Stimulated activated CD8-positive, alpha-beta memory T cell treated with anti-CD3 and anti-CD28 coated beads, Interleukin-15, amount 100 ng/mL, for 24 hours (primary cell): ENCODE measurements at regions not wholly inside any gene's neighbourhood (a gene's known extent, or its start where the extent isn't known, plus 50 kb on each side); places are given as distances from the start of the nearest gene placed in this dataset.

Experiments used
- DNase-seq: peaks from one replicate; pipeline ENCODE4 v3.0.0-alpha.2; 2020; ENCODE audit warnings: low read depth

GRCh38 chr2:128494307-128494639 is 175.6 kb upstream of the HS6ST1 start:
- no peak for DNase-seq

DNA sequence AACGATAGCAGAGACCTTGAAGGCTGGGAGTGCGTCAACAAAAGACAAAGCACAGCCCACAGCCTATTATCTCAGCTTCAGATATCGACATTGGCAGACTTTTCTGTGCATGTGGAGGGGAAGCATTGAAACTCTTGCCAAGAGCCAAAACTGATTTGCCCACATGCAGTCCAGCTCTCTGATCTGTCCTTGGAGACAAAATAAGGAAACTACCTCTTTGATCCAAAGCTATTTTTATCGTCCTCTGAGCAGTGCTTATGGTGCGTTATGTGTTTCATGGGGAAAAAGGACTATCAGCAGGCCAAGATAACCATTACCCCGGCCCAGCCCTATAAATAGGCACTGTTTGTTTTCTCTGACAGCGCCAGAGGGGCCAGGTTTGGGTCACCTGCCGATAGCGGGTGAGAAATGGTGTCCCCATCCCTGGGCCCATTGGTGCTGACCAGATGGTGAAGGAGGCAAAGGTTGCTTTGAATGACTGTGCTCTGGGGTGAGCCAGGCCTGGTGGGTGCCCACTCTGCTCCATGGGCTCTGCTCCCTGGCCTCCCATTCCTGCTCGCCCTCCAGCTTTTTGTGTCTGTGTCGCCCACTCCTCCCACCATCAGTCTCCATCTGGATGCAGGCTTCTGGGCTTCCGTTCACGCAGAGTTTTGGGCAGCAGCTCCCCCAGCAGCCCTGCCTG is 176.1 kb upstream of the HS6ST1 start:
- DNase-seq = no peak

GRCh38 chr2:128495996-128496547 is 177.4 kb upstream of the HS6ST1 start:
- no peak for DNase-seq

DNA sequence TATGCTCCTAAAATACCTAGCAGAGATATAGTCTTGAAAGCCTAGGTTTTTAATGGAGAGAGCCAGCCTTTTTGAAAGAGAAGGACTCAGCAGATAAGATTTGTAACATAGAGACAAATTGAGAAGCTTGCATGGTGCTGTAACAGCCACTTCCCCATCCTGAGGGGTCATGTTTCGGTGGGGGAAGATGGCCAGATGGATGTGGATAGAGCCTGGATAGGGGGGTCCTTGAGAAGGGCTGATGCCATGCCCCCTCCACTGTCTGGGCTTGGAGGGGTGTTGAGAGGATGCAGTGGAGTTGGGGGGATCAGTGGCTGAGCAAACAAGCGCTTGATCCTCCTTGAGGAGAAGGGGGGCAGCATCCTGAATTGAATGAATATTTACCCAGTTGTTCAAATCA is 178.0 kb upstream of the HS6ST1 start:
- DNase-seq = no peak

DNA sequence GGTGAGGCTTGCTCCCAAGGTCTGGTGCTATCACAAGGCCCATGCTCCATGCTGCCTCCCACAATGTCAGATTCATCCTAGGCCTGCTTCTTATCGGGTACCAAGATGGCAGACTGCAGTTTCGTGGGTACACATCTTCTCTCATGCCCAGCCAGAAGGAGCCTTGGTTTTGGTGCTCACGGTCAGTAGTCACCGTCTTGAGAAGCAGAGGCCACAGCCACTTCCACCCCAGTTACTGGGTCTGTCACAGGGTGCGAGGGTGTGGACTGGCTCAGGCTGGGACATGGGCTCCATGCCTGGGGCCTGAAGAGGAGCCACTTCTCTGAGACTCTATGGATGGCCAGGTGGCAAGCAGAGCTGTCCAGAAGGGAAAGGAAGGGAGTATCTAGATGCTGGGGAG is 178.8 kb upstream of the HS6ST1 start:
- DNase-seq = no peak

GRCh38 chr2:128498086-128498485 is 179.4 kb upstream of the HS6ST1 start:
- no peak for DNase-seq

DNA sequence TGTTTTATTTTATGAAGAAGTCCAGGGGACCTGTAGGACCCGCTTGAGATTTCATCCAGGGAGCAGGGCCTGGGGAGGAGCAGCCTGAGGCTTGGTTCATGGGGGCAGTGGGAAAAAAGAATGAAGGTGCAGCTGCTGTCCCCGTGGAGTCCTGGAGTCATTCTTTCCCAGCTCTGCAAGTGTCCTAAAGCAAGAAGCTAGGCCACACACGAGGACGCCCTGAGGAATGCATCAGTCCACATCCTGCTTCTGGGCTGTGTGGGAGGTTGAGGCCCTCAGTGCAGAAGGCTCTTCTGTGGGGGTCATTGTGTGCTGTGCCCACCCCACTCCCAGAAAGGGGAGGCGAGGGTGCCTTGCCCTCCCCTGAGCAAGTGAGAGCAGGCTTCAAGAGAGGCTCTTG is 179.9 kb upstream of the HS6ST1 start:
- DNase-seq = no peak

- DNase-seq = no peak
These were observed 180.9 kb upstream of the HS6ST1 start for GRCh38 chr2:128499367-128500137.

GRCh38 chr2:128500138-128500800 is 181.6 kb upstream of the HS6ST1 start:
- DNase-seq = no peak

GRCh38 chr2:128501006-128501690 is 182.5 kb upstream of the HS6ST1 start:
- no peak for DNase-seq

- no peak for DNase-seq
These were observed 183.0 kb upstream of the HS6ST1 start for GRCh38 chr2:128501700-128502099.

DNA sequence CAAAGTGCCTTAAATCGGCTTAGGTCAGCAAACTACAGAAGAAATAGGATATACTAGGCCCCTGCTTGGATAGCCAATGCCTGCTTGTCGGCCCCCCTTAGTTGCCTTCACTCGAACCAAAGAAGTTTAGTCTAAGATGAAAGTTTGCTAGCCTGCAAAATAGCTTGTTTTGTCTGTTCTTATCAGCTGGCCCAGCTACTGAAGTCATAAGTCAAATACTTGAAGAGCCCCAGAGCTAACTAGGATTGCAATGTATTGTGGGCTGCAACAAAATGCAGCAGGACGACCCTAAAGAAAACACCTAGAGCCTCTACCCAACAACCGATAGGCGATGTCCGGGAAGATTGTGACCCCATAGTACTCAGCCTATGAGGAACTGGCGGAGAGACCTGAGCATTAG is 183.5 kb upstream of the HS6ST1 start:
- no peak for DNase-seq

DNA sequence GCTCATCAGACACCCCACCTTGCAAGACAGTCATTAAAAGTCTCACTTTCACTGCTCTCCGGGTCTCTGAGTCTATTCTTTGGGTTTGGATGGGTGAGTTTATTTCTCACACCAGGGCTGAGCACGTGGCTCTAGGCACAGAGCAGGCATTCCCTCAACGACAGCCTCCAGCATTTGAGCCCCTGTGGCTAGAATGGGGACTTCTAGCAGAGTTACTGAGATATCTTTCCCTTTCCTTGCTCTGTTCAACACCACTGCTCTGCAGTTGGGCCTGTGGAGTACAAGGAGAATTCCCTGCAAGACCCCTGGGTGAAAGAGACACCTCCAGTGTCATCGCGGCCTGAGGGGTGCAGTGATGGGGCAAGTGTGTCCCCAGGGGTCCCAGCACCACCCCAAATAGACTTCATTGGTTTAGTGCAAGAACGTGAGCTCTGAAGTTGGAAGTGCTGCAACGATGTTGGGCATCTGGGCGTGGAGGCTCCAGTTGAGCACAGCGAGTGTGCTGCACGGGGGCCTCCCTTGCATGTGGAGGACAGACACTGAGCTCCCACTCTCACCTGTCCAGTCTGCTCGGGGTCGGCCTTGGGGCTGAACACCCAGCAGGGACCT is 184.1 kb upstream of the HS6ST1 start:
- DNase-seq = no peak

GRCh38 chr2:128503399-128504245 is 185.0 kb upstream of the HS6ST1 start:
- DNase-seq = no peak

DNA sequence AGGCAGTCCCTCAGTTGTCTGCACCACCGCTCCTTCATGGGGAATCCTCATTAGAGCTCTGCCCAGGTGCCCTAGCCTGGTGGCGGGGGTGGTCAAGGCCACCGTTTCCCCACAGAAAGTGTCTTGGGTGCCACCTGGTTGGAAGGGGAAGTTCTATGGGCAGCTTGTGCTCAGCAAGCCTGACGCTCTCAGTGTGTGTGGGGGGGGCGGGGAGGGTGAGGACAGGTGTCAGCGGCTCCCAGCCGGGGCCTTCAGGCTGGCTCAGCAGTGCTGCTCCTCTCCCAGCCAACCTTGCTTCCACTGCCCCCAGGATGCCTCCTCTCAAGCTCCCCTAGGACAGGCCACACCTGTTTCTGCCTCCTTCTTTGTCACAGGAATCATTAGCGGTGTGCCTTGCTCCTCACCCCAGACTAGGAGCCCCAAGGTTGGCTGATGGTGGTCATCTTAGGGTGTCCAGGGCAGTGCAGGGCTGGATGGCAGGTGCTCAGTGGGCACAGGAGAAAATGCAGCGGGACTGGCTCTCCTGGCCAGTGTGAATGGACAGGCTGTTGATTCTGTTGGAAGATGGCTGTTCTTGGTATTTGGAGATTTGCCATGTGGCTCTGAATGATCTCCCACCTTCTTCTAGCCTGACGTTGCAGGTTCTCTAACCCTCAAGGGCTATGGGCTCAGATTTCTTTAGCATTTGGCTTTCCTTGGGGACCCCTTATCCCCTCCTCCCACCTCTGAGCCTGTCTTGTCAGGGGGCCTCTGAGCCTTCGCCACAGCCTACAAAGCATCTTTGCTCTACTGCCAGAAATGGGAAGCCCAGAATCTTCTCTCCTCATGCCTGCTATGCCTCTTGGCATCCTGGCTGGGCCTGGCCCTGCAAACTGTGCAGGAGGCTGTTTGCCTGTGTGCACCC is 185.8 kb upstream of the HS6ST1 start:
- no peak for DNase-seq

DNA sequence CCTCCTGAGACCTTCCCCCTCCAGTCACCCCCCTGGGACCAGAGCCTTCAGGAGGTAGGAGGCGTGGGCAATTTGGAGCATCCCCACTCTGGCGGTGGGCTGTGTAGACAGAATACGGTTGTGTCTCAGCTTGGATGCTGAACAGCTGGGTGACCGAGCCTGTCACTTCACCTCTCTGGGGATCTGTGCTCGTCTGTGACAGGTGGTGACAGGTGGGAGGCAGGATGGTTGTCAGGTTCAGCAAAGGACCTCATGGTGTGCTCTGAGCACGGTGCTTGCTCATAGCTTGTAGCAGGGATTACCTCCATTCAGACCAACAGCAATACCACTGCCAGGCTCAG is 186.5 kb upstream of the HS6ST1 start:
- no peak for DNase-seq

DNA sequence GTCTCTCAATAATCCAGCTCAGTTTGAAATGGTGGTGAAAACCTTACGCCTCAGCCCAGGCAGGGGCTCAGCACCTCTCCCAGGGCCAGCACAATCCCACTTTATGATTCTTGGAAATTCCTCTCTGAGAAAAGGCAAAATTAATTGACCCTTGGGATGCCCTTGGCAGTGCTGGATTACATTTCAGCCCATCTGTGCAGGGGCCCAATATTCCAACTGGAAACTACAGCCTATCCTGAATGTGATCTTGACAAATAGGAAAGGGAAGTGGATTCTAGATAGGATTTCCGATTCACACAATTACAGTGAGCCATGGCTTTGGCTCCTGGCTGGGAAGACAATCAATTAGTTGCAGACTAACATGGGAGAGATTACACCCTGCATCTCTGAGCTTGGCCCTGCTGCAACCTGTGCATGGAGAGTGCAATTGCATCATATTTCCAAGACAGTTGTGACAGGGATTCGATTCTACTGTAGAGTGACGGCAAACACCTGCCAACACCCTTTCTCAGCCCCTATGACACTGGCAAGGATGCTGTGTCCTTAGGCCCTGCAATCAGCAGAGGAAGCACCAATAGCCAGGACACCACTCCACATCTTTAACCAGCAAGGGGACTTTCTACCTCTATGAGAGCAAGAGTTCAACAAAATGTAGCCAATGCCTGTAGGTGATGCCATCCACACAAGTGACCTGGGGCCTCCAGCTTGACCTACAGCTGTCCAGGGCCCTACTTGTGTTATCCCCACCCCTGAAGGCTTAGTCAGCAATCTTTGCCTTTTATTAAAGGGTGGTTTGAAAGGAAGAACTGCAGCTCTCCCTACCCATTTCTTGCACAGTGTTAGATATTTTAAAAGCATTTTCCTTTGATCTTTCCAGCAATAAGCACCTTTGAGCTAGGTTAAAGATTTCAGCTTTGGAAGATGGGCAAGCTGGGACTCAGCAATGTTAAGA is 187.2 kb upstream of the HS6ST1 start:
- DNase-seq = no peak

DNA sequence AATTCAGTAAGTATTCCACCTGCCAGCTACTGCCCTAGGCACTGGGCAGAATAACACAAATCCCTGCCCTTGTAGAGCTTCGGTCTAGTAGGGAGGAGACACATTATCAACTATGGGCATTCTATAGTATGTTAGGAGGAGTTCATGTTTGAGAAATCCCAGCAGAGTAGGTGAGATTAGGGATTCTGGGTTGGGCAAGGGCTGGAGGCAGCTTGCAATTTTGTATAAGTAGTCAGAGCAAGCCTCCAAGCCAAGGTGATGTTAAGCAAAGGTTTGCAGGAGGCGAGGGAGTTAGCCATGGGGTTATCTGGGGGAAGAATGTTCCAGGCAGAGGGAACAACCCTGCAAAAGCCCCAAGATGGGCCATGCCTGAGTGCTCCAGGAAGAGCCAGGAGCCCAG is 187.9 kb upstream of the HS6ST1 start:
- no peak for DNase-seq
